WTC11 (cell line): ENCODE measurements at regions not wholly inside any gene's neighbourhood (a gene's known extent, or its start where the extent isn't known, plus 50 kb on each side); places are given as distances from the start of the nearest gene placed in this dataset.

Experiments used
- ATAC-seq: fragments of 200-7000 bp; cut with Tn5 transposase; 2 replicates; pipeline ENCODE4 v1.10.0; 2021; ENCODE audit warnings: mild to moderate bottlenecking, moderate library complexity
- CTCF ChIA-PET: fragments of 300-600 bp; sonication (Branson Sonifier 250); formaldehyde crosslinking; loops from one replicate; lab custom pipeline; 2021; ENCODE audit warnings: antibody characterized with exemption; lab: Charles Lee
- POLR2A ChIA-PET: fragments of 350-600 bp; sonication (Branson Sonifier 250); formaldehyde crosslinking; loops from one replicate; lab custom pipeline; 2021; ENCODE audit warnings: antibody characterized with exemption; lab: Charles Lee
- DNase-seq: peaks from one replicate; pipeline ENCODE4 v3.0.0; 2021; ENCODE audit warnings: low spot score
- H3K27ac Mint-ChIP-seq: 2 replicates; pipeline ENCODE4 v1.8.0; 2021; ENCODE audit warnings: mixed read lengths
- H3K27me3 Mint-ChIP-seq: 2 replicates; pipeline ENCODE4 v1.8.0; 2021; ENCODE audit warnings: low read depth, mild to moderate bottlenecking, moderate library complexity, mixed read lengths
- H3K36me3 Mint-ChIP-seq: 2 replicates; pipeline ENCODE4 v1.8.0; 2021; ENCODE audit warnings: mixed read lengths
- H3K4me1 Mint-ChIP-seq: 2 replicates; pipeline ENCODE4 v1.8.0; 2022; ENCODE audit warnings: mixed read lengths
- H3K4me3 Mint-ChIP-seq: 2 replicates; pipeline ENCODE4 v1.8.0; 2021; ENCODE audit warnings: mild to moderate bottlenecking, moderate library complexity, mixed read lengths
- H3K9me3 Mint-ChIP-seq: 2 replicates; pipeline ENCODE4 v1.8.0; 2021; ENCODE audit warnings: mixed read lengths
- CDX4 ChIP-seq: fragments of 250-450 bp; sonication (Bioruptor Pico); IDR thresholded peaks from 2 replicates; pipeline ENCODE4 v1.9.0; 2021; ENCODE audit warnings: moderate library complexity, mild to moderate bottlenecking, inconsistent platforms, borderline replicate concordance
- FOXK1 ChIP-seq: sonication (generic); formaldehyde crosslinking; IDR thresholded peaks from 2 replicates; pipeline ENCODE4 v1.8.0; 2022; ENCODE audit warnings: mild to moderate bottlenecking, moderate library complexity, missing genetic modification reagents
- GRHL2 ChIP-seq: fragments of 250-450 bp; sonication (Bioruptor Pico); IDR thresholded peaks from 2 replicates; pipeline ENCODE4 v1.8.0; 2022; ENCODE audit warnings: mild to moderate bottlenecking, moderate library complexity; ENCODE audit not compliant: insufficient replicate concordance, severe bottlenecking
- JUN ChIP-seq: sonication (generic); formaldehyde crosslinking; IDR thresholded peaks from 2 replicates; pipeline ENCODE4 v1.8.0; 2023; ENCODE audit warnings: mild to moderate bottlenecking, missing genetic modification reagents
- MYBL2 ChIP-seq: sonication (generic); formaldehyde crosslinking; IDR thresholded peaks from 2 replicates; pipeline ENCODE4 v1.8.1; 2023; ENCODE audit warnings: mild to moderate bottlenecking, moderate library complexity, missing genetic modification reagents
- NR1H2 ChIP-seq: sonication (generic); formaldehyde crosslinking; IDR thresholded peaks from 2 replicates; pipeline ENCODE4 v1.9.0; 2021; ENCODE audit warnings: mild to moderate bottlenecking, moderate library complexity, missing genetic modification reagents
- PRDM15 ChIP-seq: sonication (generic); formaldehyde crosslinking; IDR thresholded peaks from 2 replicates; pipeline ENCODE4 v1.8.0; 2022; ENCODE audit warnings: missing genetic modification reagents
- RELA ChIP-seq: sonication (generic); formaldehyde crosslinking; IDR thresholded peaks from 2 replicates; pipeline ENCODE4 v1.8.1; 2022; ENCODE audit warnings: missing genetic modification reagents, mild to moderate bottlenecking, borderline replicate concordance
- TEAD1 ChIP-seq: sonication (generic); formaldehyde crosslinking; IDR thresholded peaks from 2 replicates; pipeline ENCODE4 v1.8.0; 2022; ENCODE audit warnings: mild to moderate bottlenecking, missing genetic modification reagents
- ZNF232 ChIP-seq: sonication (generic); formaldehyde crosslinking; IDR thresholded peaks from 2 replicates; pipeline ENCODE4 v1.8.0; 2022; ENCODE audit warnings: mild to moderate bottlenecking, missing genetic modification reagents
- ZNF671 ChIP-seq: fragments of 250-450 bp; sonication (Bioruptor Pico); IDR thresholded peaks from 2 replicates; pipeline ENCODE4 v1.8.0; 2021; ENCODE audit warnings: mild to moderate bottlenecking
- TF ChIP-seq, protein P1 (sequence below): fragments of 250-450 bp; sonication (Bioruptor Pico); IDR thresholded peaks from 2 replicates; pipeline ENCODE4 v1.9.0; 2021; ENCODE audit warnings: mild to moderate bottlenecking, borderline replicate concordance
- TF ChIP-seq, protein P2 (sequence below): sonication (generic); formaldehyde crosslinking; IDR thresholded peaks from 2 replicates; pipeline ENCODE4 v1.8.0; 2022; ENCODE audit warnings: mild to moderate bottlenecking, missing genetic modification reagents
- TF ChIP-seq, protein P3 (sequence below): sonication (generic); formaldehyde crosslinking; IDR thresholded peaks from 2 replicates; pipeline ENCODE4 v1.8.1; 2023; ENCODE audit warnings: mild to moderate bottlenecking, missing genetic modification reagents, borderline replicate concordance
- TF ChIP-seq, protein P4 (sequence below): sonication (generic); formaldehyde crosslinking; IDR thresholded peaks from 2 replicates; pipeline ENCODE4 v1.8.1; 2022; ENCODE audit warnings: missing genetic modification reagents, borderline replicate concordance
- TF ChIP-seq, protein P5 (sequence below): fragments of 250-450 bp; sonication (Bioruptor Pico); conservative IDR thresholded peaks from 2 replicates; pipeline ENCODE4 v1.9.0; 2021; ENCODE audit warnings: mild to moderate bottlenecking

- Mint-ChIP-seq H3K4me1 (peaks cover 17% of the 10 kb centered on the region), H3K27me3 (no peaks in the 10 kb centered on the region; the same call in 1 of the 2 replicates), H3K36me3 (no peaks in the 10 kb centered on the region; the same call in 1 of the 2 replicates), H3K4me3 (no peak overlapping the region), H3K9me3 (peaks cover 8% of the 10 kb centered on the region), H3K27ac (no peak overlapping the region)
- CTCF ChIA-PET = no interaction called here
- DNase-seq (no peak), ATAC-seq (no peak)
- TF ChIP-seq RELA = no peak
- TF ChIP-seq JUN (CRISPR knock-in tag) = no peak
- no peak for TF ChIP-seq GRHL2 (CRISPR knock-in tag)
- TF ChIP-seq MYBL2 = no peak
- no peak for TF ChIP-seq PRDM15 (CRISPR knock-in tag)
- no peak for TF ChIP-seq FOXK1
- TF ChIP-seq ZNF232 (CRISPR knock-in tag) = no peak
- POLR2A ChIA-PET = no interaction called here
Measured at GRCh38 chr2:851078-851477, 99.6 kb upstream of the SNTG2 start.

DNA sequence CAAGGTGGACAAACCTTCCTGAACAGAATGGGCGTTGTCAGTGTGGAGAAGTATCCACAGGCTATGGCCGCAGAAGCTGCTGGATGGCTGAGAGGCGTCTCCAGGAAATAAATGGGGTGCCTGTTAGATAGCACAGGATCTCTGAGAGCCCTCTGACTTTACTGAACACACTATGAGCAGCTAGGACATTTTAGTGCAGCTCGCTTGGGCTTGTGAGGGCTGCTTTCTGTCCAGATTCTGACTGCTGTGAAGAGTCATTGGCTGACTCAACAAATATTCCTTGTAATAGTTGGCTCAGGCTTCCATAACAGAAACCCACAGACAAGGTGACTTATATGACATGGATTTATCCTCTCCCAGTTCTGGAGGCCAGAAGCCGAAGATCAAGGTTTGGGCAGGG lies 100.2 kb upstream of the SNTG2 start:
- ATAC-seq (no peak), DNase-seq (no peak)
- Mint-ChIP-seq H3K9me3 (peaks cover 6% of the 10 kb centered on the region), H3K27ac (no peak overlapping the region), H3K4me1 (peaks cover 14% of the 10 kb centered on the region), H3K36me3 (no peaks in the 10 kb centered on the region; the same call in 1 of the 2 replicates), H3K27me3 (no peaks in the 10 kb centered on the region; the same call in 1 of the 2 replicates), H3K4me3 (no peak overlapping the region)
- ChIA-PET POLR2A (no interaction called here), CTCF (no interaction called here)
- TF ChIP-seq, protein P1, sequence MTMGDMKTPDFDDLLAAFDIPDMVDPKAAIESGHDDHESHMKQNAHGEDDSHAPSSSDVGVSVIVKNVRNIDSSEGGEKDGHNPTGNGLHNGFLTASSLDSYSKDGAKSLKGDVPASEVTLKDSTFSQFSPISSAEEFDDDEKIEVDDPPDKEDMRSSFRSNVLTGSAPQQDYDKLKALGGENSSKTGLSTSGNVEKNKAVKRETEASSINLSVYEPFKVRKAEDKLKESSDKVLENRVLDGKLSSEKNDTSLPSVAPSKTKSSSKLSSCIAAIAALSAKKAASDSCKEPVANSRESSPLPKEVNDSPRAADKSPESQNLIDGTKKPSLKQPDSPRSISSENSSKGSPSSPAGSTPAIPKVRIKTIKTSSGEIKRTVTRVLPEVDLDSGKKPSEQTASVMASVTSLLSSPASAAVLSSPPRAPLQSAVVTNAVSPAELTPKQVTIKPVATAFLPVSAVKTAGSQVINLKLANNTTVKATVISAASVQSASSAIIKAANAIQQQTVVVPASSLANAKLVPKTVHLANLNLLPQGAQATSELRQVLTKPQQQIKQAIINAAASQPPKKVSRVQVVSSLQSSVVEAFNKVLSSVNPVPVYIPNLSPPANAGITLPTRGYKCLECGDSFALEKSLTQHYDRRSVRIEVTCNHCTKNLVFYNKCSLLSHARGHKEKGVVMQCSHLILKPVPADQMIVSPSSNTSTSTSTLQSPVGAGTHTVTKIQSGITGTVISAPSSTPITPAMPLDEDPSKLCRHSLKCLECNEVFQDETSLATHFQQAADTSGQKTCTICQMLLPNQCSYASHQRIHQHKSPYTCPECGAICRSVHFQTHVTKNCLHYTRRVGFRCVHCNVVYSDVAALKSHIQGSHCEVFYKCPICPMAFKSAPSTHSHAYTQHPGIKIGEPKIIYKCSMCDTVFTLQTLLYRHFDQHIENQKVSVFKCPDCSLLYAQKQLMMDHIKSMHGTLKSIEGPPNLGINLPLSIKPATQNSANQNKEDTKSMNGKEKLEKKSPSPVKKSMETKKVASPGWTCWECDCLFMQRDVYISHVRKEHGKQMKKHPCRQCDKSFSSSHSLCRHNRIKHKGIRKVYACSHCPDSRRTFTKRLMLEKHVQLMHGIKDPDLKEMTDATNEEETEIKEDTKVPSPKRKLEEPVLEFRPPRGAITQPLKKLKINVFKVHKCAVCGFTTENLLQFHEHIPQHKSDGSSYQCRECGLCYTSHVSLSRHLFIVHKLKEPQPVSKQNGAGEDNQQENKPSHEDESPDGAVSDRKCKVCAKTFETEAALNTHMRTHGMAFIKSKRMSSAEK (CRISPR knock-in tag) = no peak
- TF ChIP-seq, protein P2, sequence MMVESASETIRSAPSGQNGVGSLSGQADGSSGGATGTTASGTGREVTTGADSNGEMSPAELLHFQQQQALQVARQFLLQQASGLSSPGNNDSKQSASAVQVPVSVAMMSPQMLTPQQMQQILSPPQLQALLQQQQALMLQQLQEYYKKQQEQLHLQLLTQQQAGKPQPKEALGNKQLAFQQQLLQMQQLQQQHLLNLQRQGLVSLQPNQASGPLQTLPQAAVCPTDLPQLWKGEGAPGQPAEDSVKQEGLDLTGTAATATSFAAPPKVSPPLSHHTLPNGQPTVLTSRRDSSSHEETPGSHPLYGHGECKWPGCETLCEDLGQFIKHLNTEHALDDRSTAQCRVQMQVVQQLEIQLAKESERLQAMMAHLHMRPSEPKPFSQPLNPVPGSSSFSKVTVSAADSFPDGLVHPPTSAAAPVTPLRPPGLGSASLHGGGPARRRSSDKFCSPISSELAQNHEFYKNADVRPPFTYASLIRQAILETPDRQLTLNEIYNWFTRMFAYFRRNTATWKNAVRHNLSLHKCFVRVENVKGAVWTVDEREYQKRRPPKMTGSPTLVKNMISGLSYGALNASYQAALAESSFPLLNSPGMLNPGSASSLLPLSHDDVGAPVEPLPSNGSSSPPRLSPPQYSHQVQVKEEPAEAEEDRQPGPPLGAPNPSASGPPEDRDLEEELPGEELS (CRISPR knock-in tag) = no peak
- TF ChIP-seq, protein P3, sequence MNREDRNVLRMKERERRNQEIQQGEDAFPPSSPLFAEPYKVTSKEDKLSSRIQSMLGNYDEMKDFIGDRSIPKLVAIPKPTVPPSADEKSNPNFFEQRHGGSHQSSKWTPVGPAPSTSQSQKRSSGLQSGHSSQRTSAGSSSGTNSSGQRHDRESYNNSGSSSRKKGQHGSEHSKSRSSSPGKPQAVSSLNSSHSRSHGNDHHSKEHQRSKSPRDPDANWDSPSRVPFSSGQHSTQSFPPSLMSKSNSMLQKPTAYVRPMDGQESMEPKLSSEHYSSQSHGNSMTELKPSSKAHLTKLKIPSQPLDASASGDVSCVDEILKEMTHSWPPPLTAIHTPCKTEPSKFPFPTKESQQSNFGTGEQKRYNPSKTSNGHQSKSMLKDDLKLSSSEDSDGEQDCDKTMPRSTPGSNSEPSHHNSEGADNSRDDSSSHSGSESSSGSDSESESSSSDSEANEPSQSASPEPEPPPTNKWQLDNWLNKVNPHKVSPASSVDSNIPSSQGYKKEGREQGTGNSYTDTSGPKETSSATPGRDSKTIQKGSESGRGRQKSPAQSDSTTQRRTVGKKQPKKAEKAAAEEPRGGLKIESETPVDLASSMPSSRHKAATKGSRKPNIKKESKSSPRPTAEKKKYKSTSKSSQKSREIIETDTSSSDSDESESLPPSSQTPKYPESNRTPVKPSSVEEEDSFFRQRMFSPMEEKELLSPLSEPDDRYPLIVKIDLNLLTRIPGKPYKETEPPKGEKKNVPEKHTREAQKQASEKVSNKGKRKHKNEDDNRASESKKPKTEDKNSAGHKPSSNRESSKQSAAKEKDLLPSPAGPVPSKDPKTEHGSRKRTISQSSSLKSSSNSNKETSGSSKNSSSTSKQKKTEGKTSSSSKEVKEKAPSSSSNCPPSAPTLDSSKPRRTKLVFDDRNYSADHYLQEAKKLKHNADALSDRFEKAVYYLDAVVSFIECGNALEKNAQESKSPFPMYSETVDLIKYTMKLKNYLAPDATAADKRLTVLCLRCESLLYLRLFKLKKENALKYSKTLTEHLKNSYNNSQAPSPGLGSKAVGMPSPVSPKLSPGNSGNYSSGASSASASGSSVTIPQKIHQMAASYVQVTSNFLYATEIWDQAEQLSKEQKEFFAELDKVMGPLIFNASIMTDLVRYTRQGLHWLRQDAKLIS (CRISPR knock-in tag) = no peak
- TF ChIP-seq, protein P4, sequence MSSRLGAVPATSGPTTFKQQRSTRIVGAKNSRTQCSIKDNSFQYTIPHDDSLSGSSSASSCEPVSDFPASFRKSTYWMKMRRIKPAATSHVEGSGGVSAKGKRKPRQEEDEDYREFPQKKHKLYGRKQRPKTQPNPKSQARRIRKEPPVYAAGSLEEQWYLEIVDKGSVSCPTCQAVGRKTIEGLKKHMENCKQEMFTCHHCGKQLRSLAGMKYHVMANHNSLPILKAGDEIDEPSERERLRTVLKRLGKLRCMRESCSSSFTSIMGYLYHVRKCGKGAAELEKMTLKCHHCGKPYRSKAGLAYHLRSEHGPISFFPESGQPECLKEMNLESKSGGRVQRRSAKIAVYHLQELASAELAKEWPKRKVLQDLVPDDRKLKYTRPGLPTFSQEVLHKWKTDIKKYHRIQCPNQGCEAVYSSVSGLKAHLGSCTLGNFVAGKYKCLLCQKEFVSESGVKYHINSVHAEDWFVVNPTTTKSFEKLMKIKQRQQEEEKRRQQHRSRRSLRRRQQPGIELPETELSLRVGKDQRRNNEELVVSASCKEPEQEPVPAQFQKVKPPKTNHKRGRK (CRISPR knock-in tag) = no peak
- TF ChIP-seq TEAD1 (CRISPR knock-in tag) = no peak
- TF ChIP-seq, protein P5, sequence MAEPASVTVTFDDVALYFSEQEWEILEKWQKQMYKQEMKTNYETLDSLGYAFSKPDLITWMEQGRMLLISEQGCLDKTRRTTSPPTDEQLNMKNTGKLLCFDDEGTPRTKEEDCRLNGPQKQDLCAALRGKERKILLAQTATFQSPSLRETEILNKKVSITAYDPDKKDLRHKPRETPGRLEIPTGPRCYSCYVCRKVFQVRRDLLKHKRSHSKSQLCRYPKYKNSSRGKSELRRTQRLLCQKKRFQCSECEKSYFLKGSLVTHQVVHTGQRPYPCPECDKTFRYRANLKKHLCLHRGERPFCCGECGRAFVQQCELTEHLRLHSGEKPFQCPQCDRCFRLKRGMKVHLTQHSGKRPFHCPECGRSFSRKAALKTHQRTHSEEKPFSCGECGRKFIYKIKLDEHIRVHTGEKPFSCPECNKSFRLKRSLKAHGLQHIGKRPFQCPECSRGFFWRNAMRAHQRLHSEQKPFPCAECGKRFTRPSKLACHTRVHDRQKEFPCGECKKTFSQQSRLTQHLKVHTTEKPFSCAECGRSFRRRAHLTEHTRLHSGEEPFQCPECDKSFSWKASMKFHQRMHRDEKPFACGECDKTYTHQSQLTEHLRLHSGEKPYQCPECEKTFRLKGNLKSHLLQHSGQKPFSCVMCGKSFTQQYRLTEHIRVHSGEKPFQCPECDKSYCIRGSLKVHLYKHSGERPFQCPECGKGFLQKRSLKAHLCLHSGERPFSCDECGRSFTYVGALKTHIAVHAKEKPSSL (CRISPR knock-in tag) = no peak
- TF ChIP-seq CDX4 (CRISPR knock-in tag) = no peak
- no peak for TF ChIP-seq JUN (CRISPR knock-in tag)
- no peak for TF ChIP-seq FOXK1
- no peak for TF ChIP-seq NR1H2
- TF ChIP-seq ZNF671 (CRISPR knock-in tag) = no peak
